Astrocyte of the spinal cord (primary cell): ENCODE measurements at regions not wholly inside any gene's neighbourhood (a gene's known extent, or its start where the extent isn't known, plus 50 kb on each side); places are given as distances from the start of the nearest gene placed in this dataset.
"Not testable (repeated sequence)": the region's sequence is repeated elsewhere in the genome, so short reads cannot be mapped to it uniquely, and the experiment has no call there.

ENCODE experiments used
- DNase-seq: peaks from one replicate; pipeline ENCODE4 v3.0.0; 2011; ENCODE audit warnings: low read depth, low spot score
- H3K4me3 ChIP-seq: 2 replicates; pipeline ENCODE4 v1.5.1; 2011; ENCODE audit warnings: low read depth, mild to moderate bottlenecking, low read length, moderate library complexity
- in situ Hi-C: cut with HindIII; loops from 2 replicates; pipeline ENCODE4 v1.10.0; 2017; ENCODE audit warnings: low sequenced_read_pairs
- TF ChIP-seq, protein P1 (sequence below): IDR thresholded peaks from 2 replicates; pipeline ENCODE4 v1.5.1; 2012; ENCODE audit warnings: low read depth, mild to moderate bottlenecking, low read length, inconsistent platforms

DNA sequence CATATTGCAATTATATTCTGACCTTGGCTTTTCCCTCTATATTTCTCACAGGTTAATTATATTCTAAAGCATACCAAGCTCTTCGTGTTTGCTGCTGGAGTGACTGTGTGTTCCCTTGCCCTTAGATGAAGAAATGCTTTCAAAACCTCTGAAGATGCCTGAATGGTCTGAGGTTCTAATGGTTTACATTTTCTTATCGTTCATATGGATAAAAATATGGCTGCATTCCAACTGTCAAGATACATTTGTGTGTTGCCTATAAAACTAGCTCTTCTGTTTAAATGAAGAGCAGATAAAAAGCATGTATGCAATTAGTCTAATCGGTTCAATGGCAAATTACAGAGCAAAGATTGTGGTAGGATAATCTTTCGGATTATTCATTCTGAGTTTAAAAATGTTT is 68.4 kb upstream of the ANKRD10 start:
- in situ Hi-C loops = no loop called here
- H3K4me3 ChIP-seq = no peak overlapping the region
- TF ChIP-seq, protein P1, sequence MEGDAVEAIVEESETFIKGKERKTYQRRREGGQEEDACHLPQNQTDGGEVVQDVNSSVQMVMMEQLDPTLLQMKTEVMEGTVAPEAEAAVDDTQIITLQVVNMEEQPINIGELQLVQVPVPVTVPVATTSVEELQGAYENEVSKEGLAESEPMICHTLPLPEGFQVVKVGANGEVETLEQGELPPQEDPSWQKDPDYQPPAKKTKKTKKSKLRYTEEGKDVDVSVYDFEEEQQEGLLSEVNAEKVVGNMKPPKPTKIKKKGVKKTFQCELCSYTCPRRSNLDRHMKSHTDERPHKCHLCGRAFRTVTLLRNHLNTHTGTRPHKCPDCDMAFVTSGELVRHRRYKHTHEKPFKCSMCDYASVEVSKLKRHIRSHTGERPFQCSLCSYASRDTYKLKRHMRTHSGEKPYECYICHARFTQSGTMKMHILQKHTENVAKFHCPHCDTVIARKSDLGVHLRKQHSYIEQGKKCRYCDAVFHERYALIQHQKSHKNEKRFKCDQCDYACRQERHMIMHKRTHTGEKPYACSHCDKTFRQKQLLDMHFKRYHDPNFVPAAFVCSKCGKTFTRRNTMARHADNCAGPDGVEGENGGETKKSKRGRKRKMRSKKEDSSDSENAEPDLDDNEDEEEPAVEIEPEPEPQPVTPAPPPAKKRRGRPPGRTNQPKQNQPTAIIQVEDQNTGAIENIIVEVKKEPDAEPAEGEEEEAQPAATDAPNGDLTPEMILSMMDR = no peak
- DNase-seq = no peak

DNA sequence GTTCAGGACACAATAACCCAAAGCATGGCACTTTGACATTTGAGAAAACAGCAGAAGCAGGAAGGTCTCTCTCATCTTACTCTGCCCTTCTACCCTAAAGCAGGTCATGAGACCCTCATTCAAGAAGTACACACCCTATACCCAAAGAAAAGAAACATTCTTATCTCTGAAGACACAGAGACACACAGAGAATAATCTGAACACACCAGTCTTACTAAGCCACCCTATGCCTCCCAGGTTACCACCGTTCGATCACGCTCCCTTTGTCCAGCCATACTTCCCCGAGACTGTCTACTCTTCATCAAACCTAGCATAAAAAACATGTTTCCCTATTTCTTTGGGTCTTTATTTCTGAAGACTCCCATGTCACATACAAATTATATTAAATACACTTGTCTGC is 66.5 kb upstream of the ANKRD10 start:
- in situ Hi-C loops = no loop called here
- TF ChIP-seq, protein P1 = no peak
- no peak overlapping the region for H3K4me3 ChIP-seq
- no peak for DNase-seq

DNA sequence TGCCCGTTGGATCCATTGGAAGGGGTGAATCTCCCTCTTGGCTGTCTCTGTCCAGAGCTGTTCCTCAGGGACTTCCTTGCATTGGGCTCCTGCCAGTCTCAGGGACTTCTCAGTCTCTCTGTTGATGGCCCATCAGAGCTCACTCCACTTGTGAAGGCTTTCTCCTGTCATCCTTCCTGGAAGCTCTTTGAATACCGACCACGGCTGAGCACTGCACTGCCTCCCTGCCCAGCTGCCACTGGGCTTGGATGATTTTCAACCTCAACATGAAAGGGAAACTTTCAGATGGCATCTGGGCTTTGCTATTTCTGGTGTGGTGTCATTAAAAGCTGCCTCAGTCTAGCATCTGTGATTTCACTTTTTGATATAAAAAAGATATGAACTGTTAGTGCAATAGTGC is 66.1 kb upstream of the ANKRD10 start:
- in situ Hi-C loops = no loop called here
- DNase-seq = no peak
- H3K4me3 ChIP-seq = no peak overlapping the region
- TF ChIP-seq, protein P1 = no peak

DNA sequence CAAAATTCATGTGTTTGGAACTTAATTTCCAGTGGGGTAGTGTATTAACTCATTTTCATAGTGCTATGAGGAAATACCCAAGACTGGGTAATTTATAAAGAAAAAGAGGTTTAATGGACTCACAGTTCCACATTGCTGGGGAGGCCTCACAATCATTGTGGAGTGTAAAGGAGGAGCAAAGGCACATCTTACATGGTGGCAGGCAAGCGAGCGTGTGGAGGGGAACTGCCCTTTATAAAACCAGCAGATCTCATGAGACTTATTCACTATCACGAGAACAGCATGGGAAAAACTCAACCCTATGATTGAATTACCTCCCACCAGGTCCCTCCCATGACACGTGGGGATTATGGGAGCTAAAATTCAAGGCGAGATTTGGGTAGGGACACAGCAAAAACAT is 64.3 kb upstream of the ANKRD10 start:
- in situ Hi-C loops, DNase-seq, H3K4me3 ChIP-seq: not testable (repeated sequence)

DNA sequence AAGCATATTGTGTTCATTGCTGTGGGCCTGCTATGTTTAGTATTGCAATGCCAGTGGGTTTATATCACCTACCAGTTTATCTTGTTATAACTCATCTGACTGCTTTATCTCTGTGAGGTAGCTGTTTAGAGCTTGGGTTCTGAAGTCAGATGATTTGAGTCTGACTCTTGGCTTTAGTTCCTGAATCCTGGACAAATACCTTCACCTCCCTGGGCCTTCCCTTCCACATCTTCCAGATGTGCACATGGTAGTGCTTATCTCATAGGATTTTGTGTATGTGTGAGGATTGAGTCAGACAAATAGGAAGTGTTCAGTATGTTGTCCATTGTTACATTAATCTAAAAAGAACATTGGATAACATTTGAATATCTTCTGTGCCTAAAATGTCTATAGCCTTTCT is 63.5 kb upstream of the ANKRD10 start:
- TF ChIP-seq, protein P1 = no peak
- DNase-seq = no peak
- in situ Hi-C loops = no loop called here
- H3K4me3 ChIP-seq = no peak overlapping the region

DNA sequence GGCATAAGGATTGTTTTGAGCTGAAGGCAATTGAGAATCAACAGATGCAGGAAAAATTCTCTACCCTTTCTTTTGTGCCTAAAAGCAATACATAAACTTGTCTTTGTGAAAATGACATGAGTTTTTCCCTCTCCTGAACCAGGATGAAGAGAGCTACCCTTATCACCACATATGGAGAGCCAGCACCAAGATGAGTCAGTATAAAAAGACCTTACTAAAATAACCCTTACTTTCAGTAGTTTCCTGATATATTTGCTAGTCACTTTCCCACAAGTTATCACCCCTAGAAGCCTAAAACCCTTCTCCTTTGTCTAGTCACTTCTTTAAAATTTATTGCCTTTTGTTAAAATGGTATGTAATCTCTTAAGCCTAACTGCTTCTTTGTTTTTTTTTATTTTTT is 61.9 kb upstream of the ANKRD10 start:
- in situ Hi-C loops = no loop called here
- no peak for DNase-seq
- TF ChIP-seq, protein P1 = no peak
- H3K4me3 ChIP-seq = no peak overlapping the region

DNA sequence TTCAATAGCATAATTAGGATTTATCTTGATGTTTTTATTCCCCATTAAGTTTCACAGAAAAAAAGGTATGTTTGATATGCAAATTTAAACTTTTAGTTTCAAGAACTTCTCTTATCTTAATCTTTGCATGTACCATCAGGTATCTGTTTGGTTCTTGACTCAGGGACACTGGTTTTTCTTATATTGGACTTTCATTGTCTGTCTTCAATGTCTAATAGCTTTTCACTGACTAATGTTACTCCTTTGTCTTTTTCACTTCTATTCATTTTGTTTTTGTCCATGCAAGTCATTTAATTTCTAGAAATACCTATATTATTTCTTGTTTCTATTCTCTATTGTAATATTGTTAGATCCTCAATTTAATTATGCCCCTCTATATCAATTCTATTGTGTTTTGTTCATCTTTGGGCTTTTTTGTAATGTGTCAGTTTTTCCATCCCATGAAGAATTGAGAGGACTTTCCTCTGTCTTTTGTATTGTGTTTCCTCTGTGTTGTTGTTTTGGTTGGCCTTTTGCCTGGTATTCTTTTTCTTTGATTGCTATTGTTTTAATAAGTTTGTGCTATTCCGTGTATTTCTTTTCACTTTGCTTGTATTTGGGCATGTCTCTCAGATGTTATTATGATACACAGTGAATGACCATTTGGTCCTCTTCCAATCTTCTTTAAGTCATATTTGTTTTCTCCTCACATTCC is 58.3 kb upstream of the ANKRD10 start:
- TF ChIP-seq, protein P1 = no peak
- in situ Hi-C loops = no loop called here
- no peak overlapping the region for H3K4me3 ChIP-seq
- DNase-seq = no peak
